ENCODE measurements at regions not wholly inside any gene's neighbourhood (a gene's known extent, or its start where the extent isn't known, plus 50 kb on each side); places are given as distances from the start of the nearest gene placed in this dataset.

DNA sequence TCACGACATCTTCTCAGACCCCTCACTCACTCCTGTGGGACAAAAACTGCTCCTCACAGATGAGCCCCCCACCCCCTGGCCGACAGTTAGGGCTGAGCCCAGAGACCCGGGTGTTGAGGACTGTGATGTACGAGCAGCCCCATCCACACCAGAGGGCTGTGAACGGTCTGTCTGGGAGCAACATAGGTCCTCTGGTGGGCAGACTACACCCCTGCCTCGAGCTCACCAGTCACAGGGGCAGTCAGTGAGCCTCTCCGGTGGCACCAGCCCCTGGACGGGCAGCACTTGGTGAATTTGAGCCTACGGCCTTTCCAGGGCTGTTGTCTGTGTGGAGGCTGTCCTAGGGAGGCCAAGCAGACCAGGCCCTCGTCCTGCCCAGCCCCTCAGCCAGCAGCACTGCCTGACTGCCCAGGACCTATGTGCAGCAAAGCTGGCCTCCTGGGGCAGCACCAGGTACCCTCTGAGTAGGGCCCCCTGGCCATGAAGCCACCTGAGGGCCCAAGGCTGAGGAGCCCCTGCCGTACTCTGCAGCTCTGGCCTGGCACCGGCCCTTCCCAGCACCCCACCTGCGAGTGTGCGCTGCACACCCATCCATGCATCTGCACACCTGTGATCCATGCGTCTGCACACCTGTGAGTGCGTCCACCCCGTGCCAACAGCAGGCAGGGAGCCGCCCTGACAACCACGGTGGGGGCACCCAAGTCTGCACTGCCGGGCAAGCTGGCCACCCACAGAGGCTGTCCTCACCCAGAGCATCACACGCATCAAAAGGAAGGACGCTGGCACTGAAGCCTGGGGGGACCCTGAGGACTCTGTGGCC, 111.6 kb upstream of the NKX1-1 start:
- Mint-ChIP-seq H3K27me3 (ENCODE audit: low read depth in 3 of 3) (peaks cover 3 to 7% (median 7%) of the 10 kb centered on the region in 3 donors), H3K4me3 (no peak overlapping the region), H3K36me3 (no peaks in the 10 kb centered on the region), H3K4me1 (peaks cover 5 to 11% of the 10 kb centered on the region in 2 donors), H3K27ac (no peak overlapping the region), H3K9me3 (no peaks in the 10 kb centered on the region)
- no peak for DNase-seq

GRCh38 chr4:1516881-1517480, 110.7 kb upstream of the NKX1-1 start:
- DNase-seq: no peak
- H3K4me3 Mint-ChIP-seq: no peak overlapping the region
- H3K4me1 Mint-ChIP-seq: peaks cover 5 to 11% of the 10 kb centered on the region in 2 donors
- no peaks in the 10 kb centered on the region for H3K9me3 Mint-ChIP-seq
- H3K36me3 Mint-ChIP-seq: no peaks in the 10 kb centered on the region
- peaks cover 0 to 6% (median 5%) of the 10 kb centered on the region in 3 donors for H3K27me3 Mint-ChIP-seq (ENCODE audit: low read depth in 3 of 3)
- no peak overlapping the region for H3K27ac Mint-ChIP-seq

DNA sequence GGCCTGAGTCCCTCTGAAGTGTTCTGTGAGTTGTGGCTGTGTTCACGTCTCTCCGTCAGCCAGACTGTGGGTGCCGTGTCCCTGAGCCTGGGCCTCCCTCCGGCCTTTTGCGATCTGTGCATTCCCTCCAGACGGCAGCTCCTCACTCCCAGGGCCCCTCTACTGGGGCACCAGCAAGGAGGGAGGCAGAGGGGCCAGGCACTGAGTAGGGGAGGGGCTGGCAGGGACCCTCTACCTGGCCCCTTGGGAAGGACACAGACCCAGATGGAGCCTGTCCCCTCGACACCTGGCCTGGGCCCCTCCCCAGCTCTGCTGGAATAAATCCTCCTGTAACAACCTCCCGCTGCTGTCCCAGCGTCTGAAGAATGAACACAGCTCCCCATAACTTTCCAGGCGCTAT, 110.0 kb upstream of the NKX1-1 start:
- Mint-ChIP-seq H3K4me3 (no peak overlapping the region), H3K27me3 (ENCODE audit: low read depth in 3 of 3) (peaks cover 2 to 4% (median 3%) of the 10 kb centered on the region in 3 donors), H3K4me1 (peaks cover 3 to 7% of the 10 kb centered on the region in 2 donors), H3K27ac (no peak overlapping the region), H3K9me3 (no peaks in the 10 kb centered on the region), H3K36me3 (no peaks in the 10 kb centered on the region)
- no peak for DNase-seq

DNA sequence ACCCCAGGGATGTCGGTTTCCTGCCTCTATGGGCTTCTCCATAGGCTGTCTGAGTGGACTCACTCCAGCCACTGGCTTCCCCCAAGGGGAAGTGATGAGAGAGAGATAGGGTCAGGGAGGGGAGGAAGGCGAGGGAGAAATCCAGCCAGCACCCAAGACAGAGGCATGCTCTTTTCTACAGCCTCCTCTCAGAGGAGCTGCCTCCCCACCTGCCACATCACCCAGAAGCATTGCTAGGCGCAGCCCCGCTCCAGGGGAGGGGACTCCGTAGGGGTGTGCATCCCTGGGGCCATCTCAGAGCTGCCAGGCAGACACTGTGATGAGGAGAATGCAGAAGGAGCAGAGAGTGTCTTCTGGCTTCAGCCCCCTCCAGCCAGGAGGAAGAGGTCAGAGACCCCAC, 109.5 kb upstream of the NKX1-1 start:
- H3K4me3 Mint-ChIP-seq: no peak overlapping the region
- H3K9me3 Mint-ChIP-seq: no peaks in the 10 kb centered on the region
- H3K4me1 Mint-ChIP-seq: peaks cover 2 to 6% of the 10 kb centered on the region in 2 donors
- no peak for DNase-seq
- no peaks in the 10 kb centered on the region for H3K36me3 Mint-ChIP-seq
- H3K27ac Mint-ChIP-seq: no peak overlapping the region
- H3K27me3 Mint-ChIP-seq (ENCODE audit: low read depth in 3 of 3): peaks cover 2 to 4% (median 3%) of the 10 kb centered on the region in 3 donors

- no peak overlapping the region for H3K4me3 Mint-ChIP-seq
- H3K9me3 Mint-ChIP-seq: no peaks in the 10 kb centered on the region
- peaks cover 3 to 5% (median 4%) of the 10 kb centered on the region in 3 donors for H3K27me3 Mint-ChIP-seq (ENCODE audit: low read depth in 3 of 3)
- no peak for DNase-seq
- no peaks in the 10 kb centered on the region for H3K36me3 Mint-ChIP-seq
- peaks cover 2 to 6% of the 10 kb centered on the region in 2 donors for H3K4me1 Mint-ChIP-seq
- no peak overlapping the region for H3K27ac Mint-ChIP-seq
Measured at GRCh38 chr4:1515156-1515555, 108.9 kb upstream of the NKX1-1 start.

- Mint-ChIP-seq H3K27me3 (ENCODE audit: low read depth in 3 of 3) (peaks cover 3 to 5% (median 4%) of the 10 kb centered on the region in 3 donors), H3K36me3 (peaks cover 0 to 2% (median 0%) of the 10 kb centered on the region in 3 donors), H3K9me3 (no peaks in the 10 kb centered on the region), H3K4me1 (peaks cover 0 to 2% of the 10 kb centered on the region in 2 donors), H3K4me3 (no peak overlapping the region), H3K27ac (no peak overlapping the region)
- DNase-seq: no peak
Measured at GRCh38 chr4:1514612-1515011, 108.4 kb upstream of the NKX1-1 start.

DNA sequence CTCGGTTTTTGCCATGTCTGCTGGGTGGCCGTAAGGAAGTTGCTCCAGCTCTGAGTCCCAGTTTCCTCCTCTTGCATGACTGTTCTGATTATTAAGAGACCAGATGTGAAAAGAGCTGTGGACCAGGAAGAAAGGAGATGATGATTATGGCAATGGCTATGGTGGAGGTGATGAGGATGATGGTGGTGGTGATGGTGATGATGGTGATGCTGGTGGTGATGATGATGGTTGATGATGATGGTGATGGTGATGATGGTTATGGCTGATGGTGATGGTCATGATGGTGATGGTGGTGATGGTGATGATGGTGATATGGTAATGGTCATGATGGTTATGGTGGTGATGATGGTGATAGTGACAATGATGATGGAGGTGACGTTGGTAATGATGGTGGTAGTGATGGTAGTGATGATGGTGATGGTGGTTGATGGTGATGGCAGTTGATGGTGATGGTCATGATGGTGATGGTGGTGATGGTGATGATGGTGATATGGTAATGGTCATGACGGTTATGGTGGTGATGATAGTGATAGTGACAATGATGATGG, 107.8 kb upstream of the NKX1-1 start:
- no peaks in the 10 kb centered on the region for H3K4me1 Mint-ChIP-seq
- no peak for DNase-seq
- H3K27me3 Mint-ChIP-seq (ENCODE audit: low read depth in 3 of 3): peaks cover 3 to 5% (median 4%) of the 10 kb centered on the region in 3 donors
- no peaks in the 10 kb centered on the region for H3K9me3 Mint-ChIP-seq
- no peak overlapping the region for H3K4me3 Mint-ChIP-seq
- H3K36me3 Mint-ChIP-seq: peaks cover 0 to 2% (median 0%) of the 10 kb centered on the region in 3 donors
- H3K27ac Mint-ChIP-seq: no peak overlapping the region

DNA sequence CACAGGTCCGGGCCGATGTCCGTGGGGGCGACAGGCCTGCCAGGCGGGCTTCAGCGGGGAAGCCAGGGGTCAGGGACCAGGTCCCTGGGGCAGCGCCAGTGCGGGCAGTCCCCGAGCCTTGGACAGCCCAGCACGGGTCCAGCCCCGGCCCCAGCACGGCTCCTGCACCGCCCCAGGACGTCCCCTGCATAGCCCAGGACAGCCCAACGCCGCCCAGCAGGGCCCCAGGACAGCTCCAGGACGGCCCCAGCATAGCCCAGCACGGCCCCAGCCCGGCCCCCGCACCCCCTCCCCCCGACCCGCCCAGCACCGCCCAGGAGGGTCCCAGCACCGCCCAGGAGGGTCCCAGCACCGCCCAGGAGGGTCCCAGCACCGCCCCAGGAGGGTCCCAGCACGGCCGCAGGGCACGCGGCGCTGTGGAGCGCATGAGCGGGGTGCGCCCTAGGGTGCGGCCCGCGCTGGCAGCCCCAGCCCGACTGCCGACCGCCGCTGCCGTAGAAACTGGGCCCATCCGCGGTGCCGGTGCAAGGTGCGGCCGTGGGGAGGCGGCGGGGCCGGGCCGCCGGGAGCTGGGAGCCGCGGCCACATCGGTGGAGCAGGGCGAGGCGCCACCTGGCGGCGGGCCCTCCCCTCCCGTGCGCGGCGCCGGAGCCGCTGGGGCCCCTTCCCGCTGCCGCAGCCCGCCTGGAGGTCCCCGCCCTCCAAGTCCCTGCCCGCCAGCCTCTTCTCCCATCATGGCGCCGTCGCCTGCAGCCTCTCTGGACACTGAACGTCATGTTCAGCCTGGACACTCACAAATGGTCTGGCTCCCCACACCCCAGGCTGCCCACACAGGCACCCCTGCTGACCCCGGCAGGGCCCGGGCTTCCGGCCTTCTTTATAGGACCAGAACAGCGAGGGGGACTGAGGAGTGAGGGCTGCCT, 106.8 kb upstream of the NKX1-1 start:
- H3K36me3 Mint-ChIP-seq: peaks cover 0 to 2% (median 0%) of the 10 kb centered on the region in 3 donors
- H3K27me3 Mint-ChIP-seq (ENCODE audit: low read depth in 3 of 3): peaks cover 0 to 5% (median 4%) of the 10 kb centered on the region in 3 donors
- DNase-seq: peak; percentile 6 to 39 (median 23)
- no peaks in the 10 kb centered on the region for H3K9me3 Mint-ChIP-seq
- no peaks in the 10 kb centered on the region for H3K4me1 Mint-ChIP-seq
- H3K27ac Mint-ChIP-seq: no peak overlapping the region
- H3K4me3 Mint-ChIP-seq: no peak overlapping the region

GRCh38 chr4:1512051-1512737, 106.0 kb upstream of the NKX1-1 start:
- no peak for DNase-seq
- Mint-ChIP-seq H3K4me3 (no peak overlapping the region), H3K27me3 (ENCODE audit: low read depth in 3 of 3) (peaks cover 0 to 5% (median 5%) of the 10 kb centered on the region in 3 donors), H3K9me3 (no peaks in the 10 kb centered on the region), H3K4me1 (no peaks in the 10 kb centered on the region), H3K27ac (no peak overlapping the region), H3K36me3 (peaks cover 0 to 2% (median 0%) of the 10 kb centered on the region in 3 donors)

GRCh38 chr4:1511441-1512041, 105.3 kb upstream of the NKX1-1 start:
- H3K4me3 Mint-ChIP-seq: peak overlapping the region in 1 of 5 donors; percentile 51
- H3K9me3 Mint-ChIP-seq: no peaks in the 10 kb centered on the region
- H3K27ac Mint-ChIP-seq: no peak overlapping the region
- H3K36me3 Mint-ChIP-seq: peaks cover 0 to 2% (median 0%) of the 10 kb centered on the region in 3 donors
- H3K27me3 Mint-ChIP-seq (ENCODE audit: low read depth in 3 of 3): peaks cover 0 to 5% (median 2%) of the 10 kb centered on the region in 3 donors
- no peaks in the 10 kb centered on the region for H3K4me1 Mint-ChIP-seq
- DNase-seq: peak in 2 of 3 donors; percentile 35 to 36

GRCh38 chr4:1510931-1511330, 104.7 kb upstream of the NKX1-1 start:
- Mint-ChIP-seq H3K9me3 (no peaks in the 10 kb centered on the region), H3K27ac (no peak overlapping the region)

DNA sequence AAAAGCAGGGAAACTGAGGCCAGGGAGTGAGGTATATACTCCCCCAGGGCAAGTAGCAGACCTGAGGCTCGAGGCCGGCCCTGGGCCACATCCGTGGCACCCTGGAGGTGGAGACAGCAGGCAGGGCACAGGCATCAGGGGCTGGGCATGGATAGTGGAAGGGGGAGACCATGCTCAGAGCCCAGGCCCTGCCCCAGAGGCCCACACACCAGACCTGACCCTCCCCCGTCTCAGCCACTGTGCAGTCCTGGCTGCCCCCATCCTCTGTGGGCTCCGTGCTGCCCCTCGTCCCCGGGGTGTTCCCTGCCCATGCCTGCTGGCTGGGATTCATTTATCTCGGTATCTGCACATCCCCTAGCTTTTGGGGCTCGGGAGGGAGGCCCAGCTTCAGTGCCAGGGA, 103.1 kb upstream of the NKX1-1 start:
- no peak for DNase-seq
- H3K27me3 Mint-ChIP-seq (ENCODE audit: low read depth in 3 of 3): peaks cover 0 to 5% (median 2%) of the 10 kb centered on the region in 3 donors
- H3K27ac Mint-ChIP-seq: no peak overlapping the region
- no peaks in the 10 kb centered on the region for H3K9me3 Mint-ChIP-seq
- no peak overlapping the region for H3K4me3 Mint-ChIP-seq
- H3K36me3 Mint-ChIP-seq: peaks cover 0 to 2% (median 0%) of the 10 kb centered on the region in 3 donors
- H3K4me1 Mint-ChIP-seq: no peaks in the 10 kb centered on the region

More at GRCh38 chr4:1510931-1511330, 104.7 kb upstream of the NKX1-1 start:
- no peak for DNase-seq
- peaks cover 0 to 2% (median 0%) of the 10 kb centered on the region in 3 donors for H3K36me3 Mint-ChIP-seq
- no peak overlapping the region for H3K4me3 Mint-ChIP-seq
- H3K4me1 Mint-ChIP-seq: no peaks in the 10 kb centered on the region
- H3K27me3 Mint-ChIP-seq (ENCODE audit: low read depth in 3 of 3): peaks cover 0 to 5% (median 2%) of the 10 kb centered on the region in 3 donors
